GM19099 (cell line): ENCODE measurements at regions not wholly inside any gene's neighbourhood (a gene's known extent, or its start where the extent isn't known, plus 50 kb on each side); places are given as distances from the start of the nearest gene placed in this dataset.

Experiments
- POLR2A ChIP-seq: IDR thresholded peaks from 3 replicates; pipeline ENCODE4 v1.6.1; 2011; ENCODE audit warnings: low read depth; ENCODE audit not compliant: insufficient read length; ENCODE audit errors: extremely low read depth

GRCh38 chr19:28483197-28483596, 729.8 kb downstream of the UQCRFS1 start:
- no peak for TF ChIP-seq POLR2A

- TF ChIP-seq POLR2A, result no peak
Measured at GRCh38 chr19:28482221-28482620, 730.7 kb downstream of the UQCRFS1 start.

DNA sequence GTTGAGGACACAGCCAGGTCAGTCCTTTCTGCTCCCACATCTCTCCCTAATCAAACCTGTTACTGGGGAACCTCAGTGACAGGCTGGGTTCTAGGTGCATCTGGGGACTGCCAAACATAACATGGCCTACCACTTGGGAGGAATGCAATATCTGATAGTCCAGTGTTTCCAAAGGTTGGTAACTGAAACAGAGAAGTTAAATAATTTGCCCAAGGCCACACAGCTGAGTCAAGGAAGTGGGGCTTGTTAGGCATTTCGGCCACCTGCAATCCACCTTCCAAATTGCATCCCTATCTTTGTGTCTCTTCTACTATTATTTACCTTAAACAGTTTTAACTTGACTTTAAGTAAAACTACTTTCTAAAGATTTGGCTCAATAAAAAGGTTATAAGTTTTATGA, 731.3 kb downstream of the UQCRFS1 start:
- TF ChIP-seq POLR2A, result no peak

- no peak for TF ChIP-seq POLR2A
Measured at GRCh38 chr19:28475525-28475924, 737.4 kb downstream of the UQCRFS1 start.

DNA sequence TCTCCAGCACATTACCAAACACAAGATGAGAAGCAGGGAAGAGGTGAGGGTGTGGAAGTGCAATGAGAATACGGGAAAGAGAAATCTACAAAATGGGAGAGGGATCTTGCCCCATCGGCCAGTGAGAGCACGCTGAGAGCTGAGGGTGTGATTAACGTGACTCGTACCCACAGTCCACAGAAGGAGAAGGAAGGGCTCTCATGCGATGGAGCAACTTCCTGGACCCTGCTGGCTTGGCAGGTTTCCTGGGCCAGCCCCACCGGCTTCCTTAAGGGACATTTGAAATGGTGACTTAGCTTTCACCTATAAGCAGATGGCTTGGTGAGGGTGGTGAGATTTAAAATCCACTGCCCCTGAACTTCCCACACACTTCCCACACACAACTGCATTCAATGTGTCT, 740.1 kb downstream of the UQCRFS1 start:
- TF ChIP-seq POLR2A, result no peak

DNA sequence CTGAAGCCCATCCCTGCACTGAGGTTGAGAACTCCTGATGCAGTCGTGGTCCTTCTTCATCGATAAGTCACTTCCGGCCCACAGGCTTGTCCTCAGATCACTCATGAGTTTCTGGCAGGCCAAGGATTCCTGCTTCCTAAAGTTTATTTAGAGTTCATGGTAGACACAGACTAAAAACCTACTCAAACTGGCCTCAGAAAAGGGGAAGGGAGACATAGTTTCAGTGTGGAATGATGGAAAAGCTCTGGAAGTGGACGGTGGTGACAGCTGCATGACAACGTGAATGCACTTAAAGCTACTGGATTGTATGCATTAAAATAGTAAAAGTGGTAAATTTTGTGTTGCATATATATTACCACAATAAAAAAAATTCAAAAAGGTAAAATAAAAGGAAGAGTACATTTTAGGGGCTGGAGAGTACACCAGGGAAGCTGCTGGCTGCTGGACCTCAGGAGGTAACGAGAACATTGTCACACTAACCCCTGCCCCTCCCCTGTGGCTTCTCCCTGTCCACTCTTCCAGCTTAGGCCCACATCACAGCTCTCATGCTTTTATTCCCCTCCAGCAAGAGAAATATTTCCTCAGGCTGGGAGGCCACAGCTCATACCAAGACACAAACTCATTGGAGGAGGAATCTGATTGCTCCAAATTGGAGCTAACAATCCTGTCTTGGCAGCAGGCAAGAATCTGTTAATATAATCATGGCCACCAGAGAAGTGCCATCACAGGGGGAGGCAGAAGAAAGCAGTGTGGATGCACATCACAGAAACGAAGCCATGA, 741.0 kb downstream of the UQCRFS1 start:
- TF ChIP-seq POLR2A, result no peak

- no peak for TF ChIP-seq POLR2A
Measured at GRCh38 chr19:28469544-28469943, 743.4 kb downstream of the UQCRFS1 start.

GRCh38 chr19:28468701-28469459, 744.1 kb downstream of the UQCRFS1 start:
- no peak for TF ChIP-seq POLR2A

DNA sequence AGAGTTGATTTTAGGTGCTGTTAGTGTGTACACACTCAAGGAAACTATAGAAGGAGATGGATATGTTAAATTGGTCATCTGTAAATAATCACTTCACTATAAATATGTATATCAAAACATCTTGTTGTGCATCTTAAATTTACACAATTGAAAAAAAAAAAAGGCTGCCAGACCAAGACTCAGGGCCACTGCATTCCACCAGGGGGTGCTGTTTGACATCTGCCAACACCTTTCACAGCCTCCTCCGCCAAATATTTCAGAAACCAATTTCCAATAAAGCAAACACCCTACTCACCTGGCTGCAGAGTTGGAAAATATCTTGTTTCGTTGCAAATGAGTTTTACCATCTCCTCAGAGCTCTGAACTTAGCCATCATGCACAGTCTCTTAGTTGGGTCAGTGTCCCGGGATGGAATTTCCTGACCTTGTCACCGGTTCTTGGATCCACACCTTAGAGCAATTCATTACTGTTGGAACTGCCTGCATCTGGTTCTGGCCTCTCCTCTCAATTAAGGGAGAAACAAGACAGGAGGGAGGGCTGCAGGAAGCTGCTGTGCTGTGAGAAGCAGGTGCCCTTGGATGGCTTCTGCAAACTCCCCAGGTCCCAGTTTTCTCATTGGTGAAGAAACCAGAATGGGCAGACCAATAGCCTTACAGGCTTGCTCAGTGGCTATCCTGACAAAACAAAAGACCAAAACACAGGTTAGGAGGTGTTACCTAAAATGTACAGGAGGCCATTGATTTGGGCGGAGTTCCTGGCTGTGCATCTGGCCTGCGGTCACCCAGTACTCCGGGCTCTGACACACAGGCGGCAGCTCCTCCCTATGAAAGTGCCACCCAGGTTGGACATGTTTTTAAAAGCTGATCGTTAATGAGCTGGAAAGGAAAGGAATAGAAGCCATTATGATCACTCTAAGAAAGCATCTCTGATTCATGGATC, 746.6 kb downstream of the UQCRFS1 start:
- TF ChIP-seq POLR2A, result no peak

DNA sequence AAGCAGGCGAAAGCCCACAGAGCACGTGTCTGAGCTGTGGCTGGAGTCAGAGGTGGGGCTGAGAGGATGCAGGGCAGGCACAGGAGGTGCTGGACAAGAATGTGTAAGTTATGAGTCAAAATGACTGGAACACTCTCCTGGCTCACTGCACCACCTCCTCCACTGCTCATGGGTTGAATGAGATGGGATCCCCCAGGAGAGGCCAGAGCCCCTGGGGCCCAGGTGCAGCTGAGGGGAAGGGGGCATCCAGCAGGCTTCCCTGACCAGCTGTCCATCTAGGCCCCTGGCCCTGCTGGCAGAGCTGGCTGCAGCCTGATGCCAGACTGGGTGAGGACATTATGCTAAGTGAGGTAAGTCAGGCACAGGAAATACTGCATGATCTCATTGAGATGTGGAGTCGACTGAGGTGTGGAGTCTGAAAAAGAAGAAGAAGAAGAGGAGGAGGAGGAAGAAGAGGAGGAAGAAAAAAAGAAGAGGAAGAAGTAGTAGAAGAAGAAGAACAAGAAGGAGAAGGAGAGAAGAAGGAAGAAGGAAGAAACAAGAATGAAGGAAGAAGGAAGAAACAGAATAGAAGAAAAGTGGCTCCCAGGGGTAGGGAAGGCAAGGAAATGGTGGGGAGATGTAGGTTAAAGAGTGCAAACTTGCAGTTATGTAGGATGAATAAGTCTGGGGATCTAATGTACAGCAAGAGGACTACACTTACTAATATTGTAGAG, 747.4 kb downstream of the UQCRFS1 start:
- TF ChIP-seq POLR2A, result no peak

DNA sequence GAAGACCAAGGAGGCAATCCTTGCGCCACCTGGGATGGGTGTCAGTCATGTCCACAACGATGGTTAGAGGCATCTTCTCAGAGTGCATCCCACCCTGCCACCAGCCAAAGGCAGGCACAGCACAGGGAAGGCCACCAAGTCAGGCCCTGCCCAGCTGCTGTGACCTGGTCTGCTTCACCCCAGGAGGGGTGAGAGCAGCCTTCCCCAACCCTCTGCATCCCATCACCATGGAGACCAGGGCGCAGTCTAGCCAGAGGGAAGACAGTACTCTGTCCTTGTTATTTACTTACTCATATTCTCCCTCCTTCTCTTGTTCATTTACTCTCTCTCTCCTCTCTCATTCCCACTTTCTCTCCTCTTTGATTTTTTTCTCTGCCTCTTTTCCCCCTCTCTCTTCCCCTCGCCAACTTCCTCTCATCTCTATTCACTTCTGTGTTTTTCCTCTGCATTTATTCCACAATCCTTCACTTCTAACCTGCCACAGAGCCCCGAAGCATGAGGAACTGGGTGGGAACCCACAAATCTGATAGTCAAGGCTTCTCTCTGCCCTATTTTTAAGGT, 749.4 kb downstream of the UQCRFS1 start:
- no peak for TF ChIP-seq POLR2A

GRCh38 chr19:28457620-28458019, 755.3 kb downstream of the UQCRFS1 start:
- TF ChIP-seq POLR2A, result no peak

DNA sequence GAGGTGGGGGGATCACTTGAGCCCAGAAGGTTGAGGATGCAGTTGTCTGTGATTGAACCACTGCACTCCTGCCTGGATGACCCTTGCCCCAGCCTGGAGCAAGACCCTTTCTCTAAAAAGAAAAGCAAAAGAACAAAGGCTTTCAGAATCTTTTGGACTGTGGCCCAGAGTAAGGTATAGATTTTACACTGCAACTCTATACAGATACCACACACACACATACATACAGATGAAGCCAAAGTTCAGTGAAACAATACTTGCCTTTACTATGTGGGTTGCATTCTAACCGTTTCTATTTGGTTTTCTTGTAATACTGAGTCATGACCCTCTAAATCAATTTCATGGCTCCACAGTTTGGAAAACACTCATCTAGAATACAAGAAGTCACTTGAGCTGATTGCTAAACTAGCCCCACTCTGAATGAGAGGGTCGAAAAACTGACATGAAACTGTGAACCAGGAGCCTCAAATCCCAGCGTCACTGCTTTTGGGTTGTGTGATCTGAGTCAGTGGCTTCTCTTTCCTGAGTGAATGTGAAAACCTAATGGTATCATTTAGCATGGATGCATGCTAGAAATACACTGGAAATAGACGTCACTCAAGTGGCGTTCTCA, 756.1 kb downstream of the UQCRFS1 start:
- TF ChIP-seq POLR2A, result no peak

GRCh38 chr19:28456252-28456651, 756.7 kb downstream of the UQCRFS1 start:
- TF ChIP-seq POLR2A, result no peak
